ENCODE measurements at regions not wholly inside any gene's neighbourhood (a gene's known extent, or its start where the extent isn't known, plus 50 kb on each side); places are given as distances from the start of the nearest gene placed in this dataset.

DNA sequence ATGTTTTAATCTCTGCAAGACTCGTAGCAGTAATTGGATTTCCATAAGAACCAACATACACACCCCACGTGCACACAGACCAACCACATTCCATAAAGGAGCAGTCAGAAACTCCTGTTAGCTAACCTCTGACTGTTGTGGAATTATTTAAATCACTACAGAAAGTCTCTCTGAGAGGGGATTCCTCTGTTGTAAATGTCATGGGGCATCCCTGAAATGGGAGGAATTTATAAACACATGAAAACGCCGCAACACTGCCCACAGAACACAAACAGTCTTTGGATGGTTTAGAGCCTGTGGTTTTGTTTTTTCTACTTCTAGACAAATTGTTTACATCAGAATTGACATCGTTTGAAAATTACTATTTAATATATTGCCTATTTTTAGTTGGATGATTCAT is 740.1 kb upstream of the GRM7 start:
- Histone ChIP-seq H3K27ac (replicated peaks in 1 of 4) (no peak overlapping the region), H3K36me3 (no peaks in the 10 kb centered on the region), H3K9me3 (no peaks in the 10 kb centered on the region), H3K4me3 (no peak overlapping the region), H3K27me3 (no peaks in the 10 kb centered on the region), H3K4me1 (no peaks in the 10 kb centered on the region)
- intact Hi-C loops (cut with DNase I): no loop called here
- TF ChIP-seq POLR2A (IDR thresholded peaks at IDR 0.05; ENCODE audit: low read depth) (no peak), EP300 (IDR thresholded peaks at IDR 0.05) (no peak), POLR2AphosphoS5 (IDR thresholded peaks at IDR 0.05) (no peak)
- DNase-seq (ENCODE audit: extremely low spot score): no peak
- WGBS: 53% methylated on average over 5 of the region's 5 CpGs

- Histone ChIP-seq H3K27me3 (no peaks in the 10 kb centered on the region), H3K36me3 (no peaks in the 10 kb centered on the region), H3K9me3 (no peaks in the 10 kb centered on the region), H3K4me3 (no peak overlapping the region), H3K4me1 (no peaks in the 10 kb centered on the region), H3K27ac (replicated peaks in 1 of 4) (no peak overlapping the region)
- TF ChIP-seq POLR2AphosphoS5 (IDR thresholded peaks at IDR 0.05) (no peak), POLR2A (IDR thresholded peaks at IDR 0.05; ENCODE audit: low read depth) (no peak), EP300 (IDR thresholded peaks at IDR 0.05) (no peak)
- intact Hi-C loops (cut with DNase I): no loop called here
- 64% methylated on average over 5 of the region's 5 CpGs for WGBS
- DNase-seq (ENCODE audit: extremely low spot score): no peak
Observed at GRCh38 chr3:6124875-6125274, 736.0 kb upstream of the GRM7 start.

DNA sequence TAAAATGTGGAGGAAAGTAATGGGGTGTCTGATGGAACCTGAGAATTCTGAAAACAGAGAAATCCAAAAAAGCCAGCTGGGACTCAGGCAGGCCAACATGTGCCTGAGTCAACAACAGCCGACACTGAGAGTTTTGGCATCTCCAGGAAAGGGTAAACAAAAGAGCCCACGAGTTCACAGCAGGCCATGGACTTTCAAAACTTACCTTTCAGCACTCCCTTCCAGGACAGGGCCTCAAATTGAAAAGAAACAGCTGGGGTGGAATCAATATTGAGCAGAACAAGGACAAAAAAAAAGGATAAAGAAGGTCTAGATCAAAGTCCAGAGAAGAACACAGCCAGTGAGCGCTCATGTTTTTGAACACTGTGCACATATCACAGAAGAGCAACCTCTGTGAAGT is 735.4 kb upstream of the GRM7 start:
- H3K9me3 ChIP-seq: no peaks in the 10 kb centered on the region
- 32% methylated on average over 3 of the region's 3 CpGs for WGBS
- H3K27me3 ChIP-seq: no peaks in the 10 kb centered on the region
- TF ChIP-seq POLR2A (IDR thresholded peaks at IDR 0.05; ENCODE audit: low read depth) (no peak), CTCF (IDR thresholded peaks at IDR 0.05) (no peak), POLR2AphosphoS5 (IDR thresholded peaks at IDR 0.05) (no peak), EP300 (IDR thresholded peaks at IDR 0.05) (no peak)
- H3K27ac ChIP-seq (replicated peaks in 1 of 4): no peak overlapping the region
- H3K4me3 ChIP-seq: no peak overlapping the region
- DNase-seq (ENCODE audit: extremely low spot score): no peak
- no peaks in the 10 kb centered on the region for H3K36me3 ChIP-seq
- no peaks in the 10 kb centered on the region for H3K4me1 ChIP-seq
- intact Hi-C loops (cut with DNase I): no loop called here

DNA sequence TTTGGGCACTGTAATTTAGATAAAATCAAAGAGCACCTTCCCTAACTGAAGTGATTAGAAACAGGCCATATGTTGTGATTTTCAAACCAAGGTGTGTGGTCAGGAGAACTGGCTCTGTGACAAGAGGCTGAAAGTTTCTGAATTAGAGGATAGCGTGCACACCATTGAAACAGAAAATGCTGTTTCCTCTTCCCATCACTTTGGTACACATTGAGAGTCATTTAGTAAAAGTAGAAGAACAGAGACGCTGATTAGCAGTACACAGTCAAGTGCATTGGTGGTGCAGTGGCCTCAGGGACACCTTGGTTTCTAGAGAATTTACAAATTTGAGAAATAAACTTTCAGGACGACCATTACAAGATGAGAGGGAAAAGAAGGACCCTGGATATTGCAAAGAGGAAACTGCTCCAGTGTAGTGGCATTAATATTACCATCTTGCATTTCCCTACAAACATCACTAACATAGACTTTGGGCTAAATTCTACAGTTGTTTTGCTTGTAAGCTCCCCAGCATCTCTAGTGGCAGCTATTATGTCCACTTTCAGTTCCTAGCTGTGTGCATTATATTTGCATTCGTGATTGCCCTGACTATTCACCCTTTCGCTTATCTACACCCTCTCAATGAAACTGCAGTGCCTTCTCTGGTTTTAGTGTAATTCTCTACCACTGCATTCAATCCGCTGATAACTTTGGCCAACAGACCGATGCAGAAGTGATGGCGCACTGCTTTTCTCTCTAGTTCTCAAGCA is 728.1 kb upstream of the GRM7 start:
- WGBS: 86% methylated on average over 8 of the region's 8 CpGs
- no peak for TF ChIP-seq POLR2A (IDR thresholded peaks at IDR 0.05; ENCODE audit: low read depth)
- TF ChIP-seq POLR2AphosphoS5 (IDR thresholded peaks at IDR 0.05): no peak
- no peak for TF ChIP-seq EP300 (IDR thresholded peaks at IDR 0.05)
- TF ChIP-seq CTCF (IDR thresholded peaks at IDR 0.05): no peak
- Histone ChIP-seq H3K27ac (replicated peaks in 1 of 4) (no peak overlapping the region), H3K36me3 (no peaks in the 10 kb centered on the region), H3K4me3 (no peak overlapping the region), H3K27me3 (no peaks in the 10 kb centered on the region), H3K4me1 (no peaks in the 10 kb centered on the region), H3K9me3 (no peaks in the 10 kb centered on the region)
- intact Hi-C loops (cut with DNase I): no loop called here
- no peak for DNase-seq (ENCODE audit: extremely low spot score)

DNA sequence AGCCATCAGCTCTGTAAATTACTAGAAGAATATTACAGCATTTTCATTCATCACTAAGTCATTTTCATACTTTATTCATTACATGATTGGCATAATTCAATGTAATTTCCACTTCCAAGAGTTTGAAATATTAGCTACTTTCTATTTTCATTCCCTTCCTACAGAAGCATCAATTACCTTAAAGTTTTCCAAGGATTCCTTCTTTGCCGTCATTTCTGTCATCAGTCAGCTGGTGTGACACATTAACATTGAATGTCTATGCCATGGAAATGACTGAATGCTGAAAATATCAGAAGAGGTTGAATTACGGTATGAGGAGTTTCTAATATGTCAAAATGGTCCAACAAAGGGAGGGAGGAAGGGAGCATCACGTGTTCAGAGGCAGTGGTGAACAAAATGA is 718.2 kb upstream of the GRM7 start:
- DNase-seq (ENCODE audit: extremely low spot score): no peak
- Histone ChIP-seq H3K9me3 (no peaks in the 10 kb centered on the region), H3K27me3 (no peaks in the 10 kb centered on the region), H3K27ac (replicated peaks in 1 of 4) (no peak overlapping the region), H3K4me3 (no peak overlapping the region), H3K4me1 (no peaks in the 10 kb centered on the region), H3K36me3 (no peaks in the 10 kb centered on the region)
- no peak for TF ChIP-seq EP300 (IDR thresholded peaks at IDR 0.05)
- no peak for TF ChIP-seq POLR2AphosphoS5 (IDR thresholded peaks at IDR 0.05)
- no peak for TF ChIP-seq CTCF (IDR thresholded peaks at IDR 0.05)
- no peak for TF ChIP-seq POLR2A (IDR thresholded peaks at IDR 0.05; ENCODE audit: low read depth)
- intact Hi-C loops (cut with DNase I): no loop called here
- 71% methylated on average over 3 of the region's 3 CpGs for WGBS

DNA sequence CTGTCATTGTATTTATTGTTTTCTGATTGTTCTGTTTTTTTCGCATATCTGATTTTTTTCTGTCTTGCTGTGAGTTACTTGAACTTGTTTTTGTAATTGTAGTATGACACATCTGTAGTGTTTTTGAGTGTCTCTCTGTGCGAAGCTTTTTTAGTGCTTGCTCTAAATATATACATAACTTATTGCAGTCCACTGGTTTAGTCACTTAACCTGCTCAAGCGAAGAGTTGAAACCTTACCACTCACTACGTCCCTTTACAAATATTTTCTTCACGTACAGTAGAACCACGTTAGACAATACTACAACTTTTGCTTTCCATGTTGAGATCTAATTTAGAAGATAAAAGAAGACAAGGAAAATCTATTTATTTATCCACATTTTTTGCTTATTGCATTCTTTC is 713.0 kb upstream of the GRM7 start:
- no peak overlapping the region for H3K27ac ChIP-seq (replicated peaks in 1 of 4)
- intact Hi-C loops (cut with DNase I): no loop called here
- WGBS: 92% methylated on average over 6 of the region's 6 CpGs
- H3K9me3 ChIP-seq: no peaks in the 10 kb centered on the region
- DNase-seq (ENCODE audit: extremely low spot score): no peak
- no peaks in the 10 kb centered on the region for H3K4me1 ChIP-seq
- TF ChIP-seq POLR2A (IDR thresholded peaks at IDR 0.05; ENCODE audit: low read depth) (no peak), CTCF (IDR thresholded peaks at IDR 0.05) (no peak), POLR2AphosphoS5 (IDR thresholded peaks at IDR 0.05) (no peak)
- no peaks in the 10 kb centered on the region for H3K27me3 ChIP-seq
- H3K4me3 ChIP-seq: no peak overlapping the region
- no peaks in the 10 kb centered on the region for H3K36me3 ChIP-seq
